ENCODE measurements at regions not wholly inside any gene's neighbourhood (a gene's known extent, or its start where the extent isn't known, plus 50 kb on each side); places are given as distances from the start of the nearest gene placed in this dataset.

- TF ChIP-seq ZNF488 (tag by site-specific recombination; IDR thresholded peaks at IDR 0.05) (no peak), ZBTB1 (tag by site-specific recombination; IDR thresholded peaks at IDR 0.05) (no peak), ZBTB6 (tag by site-specific recombination; IDR thresholded peaks at IDR 0.05) (no peak), ZBTB20 (tag by site-specific recombination; IDR thresholded peaks at IDR 0.05) (no peak), ZNF701 (tag by site-specific recombination; IDR thresholded peaks at IDR 0.05) (no peak), ZNF239 (tag by site-specific recombination; IDR thresholded peaks at IDR 0.05) (no peak), ZNF639 (tag by site-specific recombination; IDR thresholded peaks at IDR 0.05) (no peak), OSR2 (tag by site-specific recombination; IDR thresholded peaks at IDR 0.05) (no peak), BCL11A (tag by site-specific recombination; IDR thresholded peaks at IDR 0.05; ENCODE audit: low read depth) (no peak), ZNF621 (tag by site-specific recombination; IDR thresholded peaks at IDR 0.05) (no peak)
Measured at GRCh38 chr15:75125935-75126334, 75.7 kb upstream of the C15orf39 start (continued).

- H3K4me1 ChIP-seq (ENCODE audit: control insufficient read depth, insufficient read depth, low read length): no peaks in the 10 kb centered on the region
- TF ChIP-seq ZSCAN16 (tag by site-specific recombination; IDR thresholded peaks at IDR 0.05): no peak
- TF ChIP-seq HOXD13 (CRISPR knock-in tag; IDR thresholded peaks at IDR 0.05; ENCODE audit: borderline replicate concordance): peak; percentile 24; the same call in 1 of the 2 replicates
- no peak for TF ChIP-seq PRDM10 (tag by site-specific recombination; IDR thresholded peaks at IDR 0.05)
- no peak for TF ChIP-seq ZNF37A (tag by site-specific recombination; IDR thresholded peaks at IDR 0.05)
- TF ChIP-seq ZBTB11 (tag by site-specific recombination; conservative IDR thresholded peaks at IDR 0.05; ENCODE audit: low read depth): no peak
- TF ChIP-seq ZNF777 (tag by site-specific recombination; IDR thresholded peaks at IDR 0.05; ENCODE audit: borderline replicate concordance): no peak
- no peak overlapping the region for H3K27ac ChIP-seq (ENCODE audit: extremely low read depth, low read depth, low read length)
- no peak overlapping the region for H3K4me3 ChIP-seq (ENCODE audit: low read depth, low read length)
- POLR2A ChIA-PET: no interaction called here
- H3K9me3 ChIP-seq (ENCODE audit: control insufficient read depth, insufficient read depth, low read depth, low read length): no peaks in the 10 kb centered on the region
- H3K36me3 ChIP-seq (ENCODE audit: control insufficient read depth in 2 of 2, insufficient read depth in 1 of 2, low read length in 2 of 2): no peaks in the 10 kb centered on the region
- CTCF ChIA-PET: interaction anchor here (0.6 to 0.8 kb wide), 3 partner anchors 20 to 103 kb away, joined by 4 to 7 read pairs (median 4); no protein-coding TSS in a partner anchor
Measured at GRCh38 chr15:75126864-75127580, 74.7 kb upstream of the C15orf39 start.
